Cerebellar nuclear complex (tissue), 1 donor: ENCODE measurements at regions not wholly inside any gene's neighbourhood (a gene's known extent, or its start where the extent isn't known, plus 50 kb on each side); places are given as distances from the start of the nearest gene placed in this dataset.
"Not testable (repeated sequence)": the region's sequence is repeated elsewhere in the genome, so short reads cannot be mapped to it uniquely, and the experiment has no call there.

Experiments used
- DNase-seq, 2 experiments: peaks; one replicate each; lab custom pipeline; 2025; lab: John Stamatoyannopoulos, UW

DNA sequence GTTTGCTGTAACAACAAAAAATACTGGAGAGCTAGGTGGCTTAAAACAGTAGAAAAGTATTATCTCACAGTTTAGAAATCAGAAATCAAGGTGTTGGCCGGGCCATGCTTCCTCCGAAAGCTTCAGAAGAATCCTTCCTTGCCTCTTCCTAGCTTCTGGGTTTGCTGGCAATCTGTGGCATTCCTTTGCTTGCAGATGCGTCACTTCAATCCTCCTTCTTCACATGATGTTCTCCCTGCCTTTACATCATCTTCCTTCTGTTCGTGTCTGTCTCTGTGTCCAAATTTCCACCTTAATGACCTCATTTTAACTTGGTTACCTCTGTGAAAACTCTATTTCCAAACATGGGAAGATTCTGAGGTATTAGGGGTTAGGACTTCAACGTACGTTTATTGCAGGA is 90.4 kb upstream of the CHD1 start:
- no peak for DNase-seq

- no peak for DNase-seq
Measured at GRCh38 chr5:99010294-99010693, 81.5 kb upstream of the CHD1 start.

GRCh38 chr5:99008009-99008408 is 79.2 kb upstream of the CHD1 start:
- not testable (repeated sequence) for DNase-seq

GRCh38 chr5:99005506-99005905 is 76.7 kb upstream of the CHD1 start:
- DNase-seq: no peak

- DNase-seq: no peak
Measured at GRCh38 chr5:99004960-99005359, 76.2 kb upstream of the CHD1 start.

DNA sequence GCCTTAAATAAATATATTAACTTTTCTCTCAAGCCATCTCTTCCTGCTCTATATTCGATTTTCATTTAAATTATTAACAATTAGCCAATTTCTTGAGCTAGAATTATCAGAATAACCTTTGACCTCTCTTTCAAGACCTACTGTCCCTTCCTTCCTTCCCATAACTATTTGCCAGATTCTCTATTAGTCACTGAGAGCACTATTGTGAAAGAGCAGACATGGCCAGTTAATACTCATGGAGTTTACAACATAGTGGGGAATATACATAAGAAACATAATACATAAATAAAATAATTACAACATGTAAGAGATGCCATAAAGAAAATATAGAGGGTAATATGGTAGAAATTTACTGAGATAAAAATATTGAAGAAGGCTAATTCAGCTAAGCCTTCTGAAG is 72.1 kb upstream of the CHD1 start:
- no peak for DNase-seq

GRCh38 chr5:99000221-99000620 is 71.4 kb upstream of the CHD1 start:
- DNase-seq: no peak

- DNase-seq: no peak
Measured at GRCh38 chr5:98999631-99000030, 70.8 kb upstream of the CHD1 start.

GRCh38 chr5:98997000-98997399 is 68.2 kb upstream of the CHD1 start:
- no peak for DNase-seq

DNA sequence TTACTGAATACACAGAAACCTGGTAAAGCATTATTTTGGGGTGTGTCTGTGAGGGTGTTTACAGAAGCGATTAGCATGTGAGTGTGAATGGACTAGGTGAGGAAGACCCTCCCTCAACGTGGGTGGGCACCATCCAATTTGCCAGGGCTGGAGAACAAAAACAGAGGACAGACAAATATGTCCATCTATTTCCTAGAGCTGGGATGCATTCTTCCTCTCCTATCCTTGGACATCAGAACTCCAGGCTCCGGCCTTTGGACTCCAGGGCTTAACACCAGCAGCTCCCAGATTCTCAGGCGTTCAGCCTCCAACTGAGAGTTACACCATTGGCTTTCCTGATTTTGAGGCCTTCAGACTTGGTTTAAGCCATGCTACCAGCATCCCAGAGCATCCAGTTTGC is 65.8 kb upstream of the CHD1 start:
- DNase-seq: no peak

DNA sequence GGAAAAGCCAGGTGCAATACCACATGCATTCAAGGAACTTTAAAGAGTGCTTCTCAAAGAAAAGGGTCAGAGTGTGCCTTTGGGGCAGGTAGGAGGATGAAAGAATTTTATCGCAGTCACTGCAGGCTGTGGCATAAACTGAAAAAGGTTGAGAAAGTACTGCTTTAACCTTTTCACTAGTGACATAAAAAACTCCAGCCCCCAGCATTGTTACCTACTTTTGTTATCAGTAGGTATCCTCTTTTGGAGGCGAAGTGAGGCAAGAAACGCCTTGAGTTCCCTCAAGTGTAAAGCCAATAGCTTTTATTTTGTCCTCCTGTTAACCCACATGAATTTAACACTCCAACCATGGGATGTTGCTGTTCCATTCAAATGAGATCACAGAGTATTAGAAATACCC is 64.7 kb upstream of the CHD1 start:
- DNase-seq: no peak

DNA sequence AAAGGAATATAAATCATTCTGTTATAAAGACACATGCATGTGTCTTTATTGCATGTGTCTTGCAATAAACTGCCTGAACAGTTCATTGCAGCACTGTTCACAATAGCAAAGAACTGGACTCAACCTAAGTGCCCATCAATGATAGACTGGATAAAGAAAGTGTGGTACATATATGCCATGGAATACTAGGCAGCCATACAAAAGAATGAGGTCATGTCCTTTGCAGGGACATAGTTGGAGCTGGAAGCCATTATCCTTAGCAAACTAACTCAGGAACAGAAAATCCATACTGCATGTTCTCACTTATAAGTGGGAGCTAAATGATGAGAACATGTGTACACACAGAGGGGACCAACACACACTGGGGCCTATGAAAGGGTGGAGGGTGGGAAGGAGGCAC is 63.7 kb upstream of the CHD1 start:
- no peak for DNase-seq

GRCh38 chr5:98989727-98990126 is 60.9 kb upstream of the CHD1 start:
- no peak for DNase-seq

DNA sequence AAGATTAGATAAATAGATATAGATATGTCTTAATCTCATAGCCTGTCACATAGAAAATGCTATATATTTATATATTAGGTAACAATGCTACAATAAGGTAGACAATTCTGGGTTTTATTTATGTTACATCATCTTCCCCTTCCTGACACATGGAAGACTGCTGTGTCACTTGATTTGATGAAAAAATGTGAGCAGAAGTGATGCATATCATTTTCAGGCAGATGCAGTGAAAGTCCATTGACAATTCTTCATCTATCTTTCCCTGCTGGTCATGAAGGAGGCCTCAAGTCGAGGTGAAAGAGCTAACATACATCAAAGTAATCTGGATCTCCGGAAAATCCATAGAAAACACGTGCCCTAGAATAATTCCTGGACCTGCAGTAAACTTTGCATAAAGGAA is 57.8 kb upstream of the CHD1 start:
- no peak for DNase-seq

GRCh38 chr5:98982880-98983279 is 54.1 kb upstream of the CHD1 start:
- DNase-seq: no peak
